EL (cell line): ENCODE measurements at regions not wholly inside any gene's neighbourhood (a gene's known extent, or its start where the extent isn't known, plus 50 kb on each side); places are given as distances from the start of the nearest gene placed in this dataset.
A peak's percentile ranks its signal among the peaks of the same experiment; 100 is the strongest.
"Not testable (repeated sequence)": the region's sequence is repeated elsewhere in the genome, so short reads cannot be mapped to it uniquely, and the experiment has no call there.

Experiments used
- DNase-seq: peaks from one replicate; pipeline ENCODE4 v3.0.0-alpha.2; 2016

- no peak for DNase-seq
Measured at GRCh38 chrX:46366381-46367207, 178.6 kb downstream of the ZNF674 start.

GRCh38 chrX:46354481-46354880 lies 190.7 kb downstream of the ZNF674 start:
- DNase-seq, result peak; percentile 1

- no peak for DNase-seq
Measured at GRCh38 chrX:46341767-46342322, 203.4 kb downstream of the ZNF674 start.

- DNase-seq, result no peak
Measured at GRCh38 chrX:46340696-46341095, 204.5 kb downstream of the ZNF674 start.

GRCh38 chrX:46333550-46333949 lies 211.7 kb downstream of the ZNF674 start:
- DNase-seq, result no peak

- DNase-seq, result no peak
Measured at GRCh38 chrX:46330981-46331380, 214.2 kb downstream of the ZNF674 start.

GRCh38 chrX:46330513-46330912 lies 214.7 kb downstream of the ZNF674 start:
- DNase-seq, result no peak

GRCh38 chrX:46328133-46328532 lies 217.1 kb downstream of the ZNF674 start:
- DNase-seq, result no peak

GRCh38 chrX:46327566-46328115 lies 217.6 kb downstream of the ZNF674 start:
- DNase-seq, result peak; percentile 75

GRCh38 chrX:46326161-46326560 lies 219.1 kb downstream of the ZNF674 start:
- DNase-seq, result peak; percentile 30

- DNase-seq, result peak; percentile 84
Measured at GRCh38 chrX:46325312-46325877, 219.8 kb downstream of the ZNF674 start.

GRCh38 chrX:46324166-46324565 lies 221.1 kb downstream of the ZNF674 start:
- DNase-seq, result no peak

GRCh38 chrX:46322929-46323328 lies 222.3 kb downstream of the ZNF674 start:
- not testable (repeated sequence) for DNase-seq

GRCh38 chrX:46321676-46322075 lies 223.5 kb downstream of the ZNF674 start:
- DNase-seq, result no peak

- no peak for DNase-seq
Measured at GRCh38 chrX:46319750-46320149, 225.5 kb downstream of the ZNF674 start.

- DNase-seq, result no peak
Measured at GRCh38 chrX:46318551-46318950, 226.7 kb downstream of the ZNF674 start.

- DNase-seq, result no peak
Measured at GRCh38 chrX:46317163-46317562, 228.1 kb downstream of the ZNF674 start.

GRCh38 chrX:46311581-46312120 lies 233.6 kb downstream of the ZNF674 start:
- DNase-seq, result no peak

GRCh38 chrX:46310815-46311497 lies 234.3 kb downstream of the ZNF674 start:
- DNase-seq, result no peak

- DNase-seq, result no peak
Measured at GRCh38 chrX:46308110-46308509, 237.1 kb downstream of the ZNF674 start.

GRCh38 chrX:46306103-46306502 lies 239.1 kb downstream of the ZNF674 start:
- no peak for DNase-seq

- no peak for DNase-seq
Measured at GRCh38 chrX:46305431-46305830, 239.8 kb downstream of the ZNF674 start.

GRCh38 chrX:46301903-46302302 lies 243.3 kb downstream of the ZNF674 start:
- DNase-seq, result no peak
